H1 (cell line): ENCODE measurements at regions not wholly inside any gene's neighbourhood (a gene's known extent, or its start where the extent isn't known, plus 50 kb on each side); places are given as distances from the start of the nearest gene placed in this dataset.

Experiments used
- CTCF ChIA-PET: fragments of 300-600 bp; sonication (Branson Sonifier 250); formaldehyde crosslinking; loops from one replicate; lab custom pipeline; 2021; ENCODE audit not compliant: partially characterized antibody; lab: Charles Lee
- POLR2A ChIA-PET: fragments of 300-600 bp; sonication (Branson Sonifier 250); formaldehyde crosslinking; loops from one replicate; lab custom pipeline; 2021; ENCODE audit warnings: inconsistent platforms; ENCODE audit not compliant: partially characterized antibody; lab: Charles Lee
- DNase-seq, 2 experiments: peaks; one replicate each; pipeline versions ENCODE4 v3.0.0 to v3.0.0-alpha.2; 2010 to 2022; ENCODE audit warnings: low spot score in 2 of 2, low read depth in 1 of 2, mixed read lengths in 1 of 2
- FAIRE-seq: peaks from 2 replicates; lab custom pipeline; 2011; peaks lifted over from hg19 to GRCh38; lab: Jason Lieb, UNC
- H2AFZ ChIP-seq: 2 replicates; pipeline ENCODE4 v1.8.1; 2012; ENCODE audit warnings: low read length, inconsistent platforms
- H2AK5ac ChIP-seq: 2 replicates; pipeline ENCODE4 v1.6.1; 2013; ENCODE audit warnings: low read depth, low read length
- H2BK120ac ChIP-seq: replicated peaks from 2 replicates; pipeline ENCODE3; 2013; ENCODE audit warnings: low read depth, low read length, inconsistent platforms
- H2BK12ac ChIP-seq: 2 replicates; pipeline ENCODE4 v1.6.1; 2013; ENCODE audit warnings: low read depth, low read length
- H2BK15ac ChIP-seq: 2 replicates; pipeline ENCODE4 v1.6.1; 2013; ENCODE audit warnings: low read length
- H2BK20ac ChIP-seq: 2 replicates; pipeline ENCODE4 v1.6.1; 2013; ENCODE audit warnings: low read length
- H2BK5ac ChIP-seq: 2 replicates; pipeline ENCODE4 v1.6.1; 2013; ENCODE audit warnings: low read depth, low read length
- H3K14ac ChIP-seq: 2 replicates; pipeline ENCODE4 v1.6.1; 2013; ENCODE audit warnings: inconsistent platforms; ENCODE audit not compliant: insufficient read length
- H3K18ac ChIP-seq: 2 replicates; pipeline ENCODE4 v1.6.1; 2013; ENCODE audit warnings: low read length; ENCODE audit errors: extremely low read depth
- H3K23ac ChIP-seq: 2 replicates; pipeline ENCODE4 v1.6.1; 2013; ENCODE audit warnings: inconsistent platforms; ENCODE audit not compliant: insufficient read length
- H3K23me2 ChIP-seq: 2 replicates; pipeline ENCODE4 v1.6.1; 2013; ENCODE audit warnings: low read depth, low read length
- H3K27ac ChIP-seq: 2 replicates; pipeline ENCODE4 v1.6.1; 2011; ENCODE audit warnings: low read depth, low read length, inconsistent platforms
- H3K27me3 ChIP-seq, 4 experiments: replicated peaks in 1 of 4; 1 replicate in 1 of 4; 2 replicates in 3 of 4; pipeline versions ENCODE4 v1.6.1 to v1.8.1; 2011 to 2013; ENCODE audit warnings: low read length in 3 of 4, mild to moderate bottlenecking in 3 of 4, inconsistent platforms in 2 of 4, mixed read lengths in 2 of 4, moderate library complexity in 1 of 4; ENCODE audit not compliant: control insufficient read depth in 3 of 4, insufficient read depth in 3 of 4; ENCODE audit errors: extremely low read depth in 1 of 4
- H3K36me3 ChIP-seq, 4 experiments: 2 replicates each; pipeline versions ENCODE4 v1.6.1 to v1.8.1; 2011 to 2013; ENCODE audit warnings: mild to moderate bottlenecking in 4 of 4, low read length in 3 of 4, moderate library complexity in 2 of 4, control low read depth in 1 of 4, inconsistent platforms in 1 of 4; ENCODE audit not compliant: insufficient read depth in 4 of 4, control insufficient read depth in 2 of 4
- H3K4ac ChIP-seq: replicated peaks from 2 replicates; pipeline ENCODE3; 2013; ENCODE audit warnings: low read length, low read depth, mixed read lengths, inconsistent platforms; ENCODE audit not compliant: insufficient read length
- H3K4me1 ChIP-seq, 4 experiments: replicated peaks in 1 of 4; 1 replicate in 1 of 4; 2 replicates in 3 of 4; pipeline versions ENCODE4 v1.6.1 to v1.8.1; 2011 to 2013; ENCODE audit warnings: low read length in 3 of 4, inconsistent platforms in 2 of 4, mixed read lengths in 1 of 4; ENCODE audit not compliant: insufficient read depth in 4 of 4, control insufficient read depth in 3 of 4
- H3K4me2 ChIP-seq, 2 experiments: 2 replicates each; pipeline versions ENCODE4 v1.6.1 to v1.8.1; 2011 to 2013; ENCODE audit warnings: low read depth in 2 of 2, low read length in 2 of 2, control low read depth in 1 of 2, inconsistent platforms in 1 of 2, mild to moderate bottlenecking in 1 of 2; ENCODE audit not compliant: insufficient read depth in 1 of 2
- H3K4me3 ChIP-seq, 4 experiments: fragments of 200-600, 300-600 bp in 1 of 4; sonication (generic), shearing (Covaris generic), sonication (Bioruptor Twin) in 1 of 4; 2 replicates each; pipeline versions ENCODE4 v1.5.1 to v1.8.1; 2011 to 2016; ENCODE audit warnings: low read length in 4 of 4, low read depth in 3 of 4, control low read depth in 2 of 4, inconsistent platforms in 2 of 4, mild to moderate bottlenecking in 2 of 4, mixed read lengths in 1 of 4, moderate library complexity in 1 of 4; ENCODE audit not compliant: insufficient read depth in 2 of 4; ENCODE audit errors: extremely low read depth in 1 of 4
- H3K56ac ChIP-seq: replicated peaks from 2 replicates; pipeline ENCODE3; 2013; ENCODE audit warnings: low read depth, mild to moderate bottlenecking, mixed read lengths, low read length, inconsistent platforms; ENCODE audit not compliant: insufficient read length
- H3K79me1 ChIP-seq: 2 replicates; pipeline ENCODE4 v1.6.1; 2013; ENCODE audit warnings: low read depth, low read length, control low read depth
- H3K79me2 ChIP-seq, 2 experiments: 2 replicates each; pipeline versions ENCODE4 v1.6.1 to v1.8.1; 2012 to 2013; ENCODE audit warnings: low read length in 2 of 2, mild to moderate bottlenecking in 2 of 2, inconsistent platforms in 1 of 2; ENCODE audit not compliant: insufficient read depth in 2 of 2, control insufficient read depth in 1 of 2
- H3K9ac ChIP-seq, 4 experiments: replicated peaks in 1 of 4; 1 replicate in 1 of 4; 2 replicates in 3 of 4; pipeline versions ENCODE4 v1.6.1 to v1.8.1; 2011 to 2013; ENCODE audit warnings: low read depth in 3 of 4, low read length in 3 of 4, control low read depth in 2 of 4, mild to moderate bottlenecking in 2 of 4, moderate library complexity in 2 of 4, inconsistent platforms in 1 of 4; ENCODE audit errors: extremely low read depth in 1 of 4
- H3K9me3 ChIP-seq, 2 experiments: 2 replicates each; pipeline versions ENCODE4 v1.6.1 to v1.8.1; 2012 to 2013; ENCODE audit warnings: mild to moderate bottlenecking in 2 of 2, moderate library complexity in 2 of 2, control low read depth in 1 of 2, inconsistent platforms in 1 of 2, low read depth in 1 of 2, low read length in 1 of 2, mixed read lengths in 1 of 2; ENCODE audit not compliant: insufficient read depth in 2 of 2
- H4K20me1 ChIP-seq, 2 experiments: replicated peaks in 1 of 2; 2 replicates each; pipeline versions ENCODE3 to v1.8.1; 2011 to 2013; ENCODE audit warnings: inconsistent platforms in 2 of 2, low read length in 2 of 2, mild to moderate bottlenecking in 1 of 2; ENCODE audit not compliant: insufficient read depth in 2 of 2, control insufficient read depth in 1 of 2
- H4K5ac ChIP-seq: 2 replicates; pipeline ENCODE4 v1.6.1; 2013; ENCODE audit warnings: low read length, low read depth, mixed read lengths, inconsistent platforms; ENCODE audit not compliant: insufficient read length
- H4K8ac ChIP-seq: 2 replicates; pipeline ENCODE4 v1.8.0; 2013; ENCODE audit warnings: mild to moderate bottlenecking, moderate library complexity, low read length, inconsistent platforms; ENCODE audit not compliant: insufficient read depth; ENCODE audit errors: extremely low read depth
- H4K91ac ChIP-seq: replicated peaks from 2 replicates; pipeline ENCODE3; 2013; ENCODE audit warnings: low read length, mixed read lengths, inconsistent platforms; ENCODE audit not compliant: insufficient read length
- CHD1 ChIP-seq: IDR thresholded peaks from 2 replicates; pipeline ENCODE4 v1.6.1; 2012; ENCODE audit warnings: low read depth, low read length, improper control_type of control experiment
- CHD2 ChIP-seq: IDR thresholded peaks from 2 replicates; pipeline ENCODE4 v1.6.1; 2012; ENCODE audit warnings: low read length, improper control_type of control experiment
- CREB1 ChIP-seq: IDR thresholded peaks from 2 replicates; pipeline ENCODE4 v1.6.1; 2012; ENCODE audit warnings: inconsistent platforms
- JUN ChIP-seq: IDR thresholded peaks from 2 replicates; pipeline ENCODE4 v1.6.1; 2011; ENCODE audit warnings: low read depth, mild to moderate bottlenecking, improper control_type of control experiment, low read length
- MAFK ChIP-seq: IDR thresholded peaks from 2 replicates; pipeline ENCODE4 v1.6.1; 2012; ENCODE audit warnings: low read depth, mild to moderate bottlenecking, improper control_type of control experiment, low read length
- RBBP5 ChIP-seq: IDR thresholded peaks from 2 replicates; pipeline ENCODE4 v1.7.1; 2012; ENCODE audit warnings: low read depth, mild to moderate bottlenecking, inconsistent platforms, low read length, moderate library complexity, borderline replicate concordance
- SP2 ChIP-seq: IDR thresholded peaks from 2 replicates; pipeline ENCODE4 v1.6.1; 2012; ENCODE audit warnings: mild to moderate bottlenecking, low read length, inconsistent platforms
- TCF12 ChIP-seq: IDR thresholded peaks from 2 replicates; pipeline ENCODE4 v1.6.1; 2011; ENCODE audit warnings: low read depth, mild to moderate bottlenecking, low read length
- WGBS, 2 experiments: shearing (Covaris generic) in 1 of 2; methylation state at CpG; one replicate each; pipeline versions ENCODE4 v1.1.6 to v1.1.7; 2013 to 2015; ENCODE audit warnings: low lambda C conversion rate in 2 of 2, mixed read lengths in 2 of 2, inconsistent platforms in 1 of 2, low coverage in 1 of 2, missing lambda C conversion rate in 1 of 2; ENCODE audit not compliant: insufficient replicate concordance in 2 of 2, insufficient coverage in 1 of 2, insufficient read length in 1 of 2; ENCODE audit errors: extremely low coverage in 1 of 2, missing lambda C conversion rate in 1 of 2; 5-methylcytosine and 5-hydroxymethylcytosine counted together
- TF ChIP-seq, protein P1 (sequence below): IDR thresholded peaks from 2 replicates; pipeline ENCODE4 v1.6.1; 2011; ENCODE audit warnings: low read length, improper control_type of control experiment
- TF ChIP-seq, protein P2 (sequence below): IDR thresholded peaks from 2 replicates; pipeline ENCODE4 v1.6.1; 2012; ENCODE audit warnings: inconsistent platforms

DNA sequence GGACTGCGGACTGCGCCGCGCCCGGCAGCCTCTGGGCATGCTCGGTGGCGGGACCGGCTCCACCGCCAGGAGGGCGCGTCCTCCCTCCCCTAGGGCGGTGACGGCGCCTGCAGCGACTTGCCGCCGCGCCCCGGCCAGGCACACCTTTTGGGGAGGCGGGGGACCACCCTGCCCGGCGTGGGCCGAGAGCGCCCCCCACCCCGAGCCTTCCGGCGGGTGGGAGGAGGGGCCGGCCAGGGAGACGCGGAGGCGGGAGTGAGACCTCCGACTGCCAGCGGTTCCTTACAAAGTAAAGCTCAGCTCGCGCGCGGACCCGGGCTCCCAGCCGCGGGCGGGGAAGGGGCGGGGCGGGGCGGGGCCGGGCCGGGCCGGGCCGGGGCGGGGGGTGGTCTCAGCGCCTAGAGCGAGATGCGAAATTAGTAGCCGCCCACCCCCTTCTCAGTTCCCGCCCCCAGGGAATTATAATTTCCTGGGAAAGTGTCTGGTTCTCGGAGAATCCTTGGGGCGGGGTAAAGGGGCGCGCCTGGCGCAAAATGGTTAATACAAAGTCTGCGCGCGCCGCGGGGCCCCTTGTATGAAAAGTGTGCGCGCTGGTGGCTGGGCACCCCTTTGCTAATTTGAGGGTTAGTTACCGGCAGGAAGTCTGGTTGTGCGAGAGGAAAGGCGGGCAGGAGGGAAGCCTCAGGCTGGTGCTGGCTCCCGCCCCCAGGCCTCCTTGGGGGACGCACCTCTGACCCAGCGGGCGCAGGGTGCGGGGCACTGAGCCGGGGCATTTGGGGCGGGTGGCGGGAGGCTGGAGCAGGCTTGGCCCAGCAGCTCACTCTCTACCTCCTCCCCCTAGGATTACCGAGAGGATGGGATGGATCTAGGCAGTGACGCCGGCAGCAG is 224.8 kb upstream of the IL12A start:
- Histone ChIP-seq H3K4me1 (peaks cover 5 to 19% (median 6%) of the 10 kb centered on the region in 4 experiments; a peak in 6 of 7 replicates), H3K36me3 (no peaks in the 10 kb centered on the region), H3K4ac (no peak overlapping the region), H3K4me3 (peak overlapping the region; percentile 65 to 87 (median 78)), H3K79me2 (no peaks in the 10 kb centered on the region; a peak in 1 of 4 replicates), H3K79me1 (no peaks in the 10 kb centered on the region; the same call in 1 of the 2 replicates), H3K27me3 (peaks cover 0 to 2% (median 0%) of the 10 kb centered on the region in 4 experiments; a peak in 2 of 7 replicates), H2AK5ac (no peak overlapping the region), H3K9me3 (no peaks in the 10 kb centered on the region), H3K23ac (no peak overlapping the region), H4K5ac (peak overlapping the region; percentile 56), H2BK5ac (peak overlapping the region; percentile 60; the same call in 1 of the 2 replicates), H2AFZ (peak overlapping the region; percentile 97; the same call in 1 of the 2 replicates), H3K23me2 (peaks cover 18% of the 10 kb centered on the region), H3K18ac (peak overlapping the region; percentile 89; the same call in 1 of the 2 replicates), H4K91ac (peak overlapping the region; percentile 72), H3K14ac (no peak overlapping the region), H4K20me1 (peaks cover 0 to 2% of the 10 kb centered on the region in 2 experiments), H4K8ac (peak overlapping the region; percentile 84), H3K27ac (peak overlapping the region; percentile 54), H2BK15ac (no peak overlapping the region), H2BK20ac (no peak overlapping the region), H2BK12ac (peak overlapping the region; percentile 89; the same call in 1 of the 2 replicates), H3K4me2 (peak overlapping the region; percentile 90 to 100), H3K9ac (peak overlapping the region; percentile 38 to 86 (median 59); a peak in 6 of 7 replicates), H2BK120ac (no peak overlapping the region), H3K56ac (peak overlapping the region; percentile 67)
- WGBS, 2 experiments, result 3% methylated on average over 25 of the region's 80 CpGs; no CpG with 5 or more reads in 1 of the 2 experiments
- peak; percentile 69 to 87 for DNase-seq
- CTCF ChIA-PET, result interaction anchor here (0.6 to 4.7 kb wide), 4 partner anchors 28 to 237 kb away, joined by 3 to 46 read pairs (median 3); no protein-coding TSS in a partner anchor
- no peak for FAIRE-seq
- POLR2A ChIA-PET, result interaction anchor here (1.0 to 1.7 kb wide), 3 partner anchors 14 to 31 kb away, joined by 4 to 8 read pairs (median 7); no protein-coding TSS in a partner anchor
- TF ChIP-seq RBBP5 (peak; percentile 47), SP2 (no peak), JUN (no peak), TCF12 (no peak), MAFK (no peak), CHD1 (no peak), CHD2 (no peak), CREB1 (peak; percentile 72)
- TF ChIP-seq, protein P1, sequence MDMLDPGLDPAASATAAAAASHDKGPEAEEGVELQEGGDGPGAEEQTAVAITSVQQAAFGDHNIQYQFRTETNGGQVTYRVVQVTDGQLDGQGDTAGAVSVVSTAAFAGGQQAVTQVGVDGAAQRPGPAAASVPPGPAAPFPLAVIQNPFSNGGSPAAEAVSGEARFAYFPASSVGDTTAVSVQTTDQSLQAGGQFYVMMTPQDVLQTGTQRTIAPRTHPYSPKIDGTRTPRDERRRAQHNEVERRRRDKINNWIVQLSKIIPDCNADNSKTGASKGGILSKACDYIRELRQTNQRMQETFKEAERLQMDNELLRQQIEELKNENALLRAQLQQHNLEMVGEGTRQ, result no peak
- TF ChIP-seq, protein P2, sequence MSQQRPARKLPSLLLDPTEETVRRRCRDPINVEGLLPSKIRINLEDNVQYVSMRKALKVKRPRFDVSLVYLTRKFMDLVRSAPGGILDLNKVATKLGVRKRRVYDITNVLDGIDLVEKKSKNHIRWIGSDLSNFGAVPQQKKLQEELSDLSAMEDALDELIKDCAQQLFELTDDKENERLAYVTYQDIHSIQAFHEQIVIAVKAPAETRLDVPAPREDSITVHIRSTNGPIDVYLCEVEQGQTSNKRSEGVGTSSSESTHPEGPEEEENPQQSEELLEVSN, result no peak; the same call in none of the 2 replicates
